SK-N-SH (cell line): ENCODE measurements at regions not wholly inside any gene's neighbourhood (a gene's known extent, or its start where the extent isn't known, plus 50 kb on each side); places are given as distances from the start of the nearest gene placed in this dataset.

ENCODE experiments used
- ELF1 ChIP-seq: IDR thresholded peaks from 2 replicates; pipeline ENCODE4 v1.4.0; 2012
- EZH2phosphoT487 ChIP-seq: fragments of 200-600 bp; sonication (generic); IDR thresholded peaks from 2 replicates; pipeline ENCODE4 v1.6.1; 2017; ENCODE audit warnings: low read depth, mixed run types, mild to moderate bottlenecking, antibody characterized with exemption, moderate library complexity, borderline replicate concordance
- FOSL2 ChIP-seq: IDR thresholded peaks from 2 replicates; pipeline ENCODE4 v1.4.0; 2012; ENCODE audit warnings: low read depth, mild to moderate bottlenecking, moderate library complexity, borderline replicate concordance
- JUND ChIP-seq: IDR thresholded peaks from 2 replicates; pipeline ENCODE4 v1.4.0; 2012
- POLR2AphosphoS5 ChIP-seq: IDR thresholded peaks from 2 replicates; pipeline ENCODE4 v1.6.1; 2012; ENCODE audit warnings: low read depth, low read length
- RAD21 ChIP-seq: IDR thresholded peaks from 2 replicates; pipeline ENCODE4 v1.6.1; 2012; ENCODE audit warnings: mild to moderate bottlenecking, low read length
- RXRA ChIP-seq: IDR thresholded peaks from 2 replicates; pipeline ENCODE4 v1.4.0; 2012; ENCODE audit warnings: low read depth, mild to moderate bottlenecking, borderline replicate concordance
- YY1 ChIP-seq: IDR thresholded peaks from 2 replicates; pipeline ENCODE4 v1.4.0; 2012; ENCODE audit warnings: low read depth, mild to moderate bottlenecking
- TF ChIP-seq, protein P1 (sequence below): fragments of 150-350 bp; IDR thresholded peaks from 2 replicates; pipeline ENCODE4 v1.6.1; 2017; ENCODE audit warnings: antibody characterized with exemption, low read length, low read depth, borderline replicate concordance
- TF ChIP-seq, protein P2 (sequence below): fragments of 200-600 bp; sonication (generic); IDR thresholded peaks from 2 replicates; pipeline ENCODE4 v1.6.1; 2017; ENCODE audit warnings: antibody characterized with exemption, mild to moderate bottlenecking, moderate library complexity
- TF ChIP-seq, protein P3 (sequence below): IDR thresholded peaks from 2 replicates; pipeline ENCODE4 v1.4.0; 2012; ENCODE audit warnings: low read depth
- TF ChIP-seq, protein P4 (sequence below): IDR thresholded peaks from 2 replicates; pipeline ENCODE4 v1.6.1; 2012; ENCODE audit warnings: mild to moderate bottlenecking, low read depth, low read length, moderate library complexity
- TF ChIP-seq, protein P5 (sequence below): fragments of 150-350 bp; IDR thresholded peaks from 2 replicates; pipeline ENCODE4 v1.6.1; 2016; ENCODE audit warnings: mild to moderate bottlenecking, low read depth, low read length
- TF ChIP-seq, protein P6 (sequence below): IDR thresholded peaks from 2 replicates; pipeline ENCODE4; 2012

DNA sequence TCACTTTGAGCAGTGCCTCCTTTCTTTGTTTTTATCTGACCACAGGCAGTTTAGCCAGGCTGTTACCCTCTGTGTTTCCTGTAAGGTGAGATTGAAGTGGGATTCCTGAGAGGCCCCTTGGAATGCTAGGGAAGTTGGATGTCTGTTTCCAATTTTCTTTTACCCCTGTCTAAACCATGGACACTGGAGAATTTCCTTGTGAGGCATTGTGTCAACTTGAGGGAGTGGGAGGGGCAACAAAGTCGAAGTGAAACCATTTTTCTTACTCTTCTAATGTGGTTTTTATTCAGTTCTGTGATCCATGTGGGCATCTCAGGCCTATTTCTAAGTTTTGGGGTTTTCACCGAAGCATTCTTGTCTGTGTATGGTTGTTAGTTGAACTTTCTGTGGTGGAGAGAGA, 296.1 kb upstream of the UGT8 start:
- TF ChIP-seq, protein P1, sequence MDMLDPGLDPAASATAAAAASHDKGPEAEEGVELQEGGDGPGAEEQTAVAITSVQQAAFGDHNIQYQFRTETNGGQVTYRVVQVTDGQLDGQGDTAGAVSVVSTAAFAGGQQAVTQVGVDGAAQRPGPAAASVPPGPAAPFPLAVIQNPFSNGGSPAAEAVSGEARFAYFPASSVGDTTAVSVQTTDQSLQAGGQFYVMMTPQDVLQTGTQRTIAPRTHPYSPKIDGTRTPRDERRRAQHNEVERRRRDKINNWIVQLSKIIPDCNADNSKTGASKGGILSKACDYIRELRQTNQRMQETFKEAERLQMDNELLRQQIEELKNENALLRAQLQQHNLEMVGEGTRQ: no peak
- TF ChIP-seq, protein P2, sequence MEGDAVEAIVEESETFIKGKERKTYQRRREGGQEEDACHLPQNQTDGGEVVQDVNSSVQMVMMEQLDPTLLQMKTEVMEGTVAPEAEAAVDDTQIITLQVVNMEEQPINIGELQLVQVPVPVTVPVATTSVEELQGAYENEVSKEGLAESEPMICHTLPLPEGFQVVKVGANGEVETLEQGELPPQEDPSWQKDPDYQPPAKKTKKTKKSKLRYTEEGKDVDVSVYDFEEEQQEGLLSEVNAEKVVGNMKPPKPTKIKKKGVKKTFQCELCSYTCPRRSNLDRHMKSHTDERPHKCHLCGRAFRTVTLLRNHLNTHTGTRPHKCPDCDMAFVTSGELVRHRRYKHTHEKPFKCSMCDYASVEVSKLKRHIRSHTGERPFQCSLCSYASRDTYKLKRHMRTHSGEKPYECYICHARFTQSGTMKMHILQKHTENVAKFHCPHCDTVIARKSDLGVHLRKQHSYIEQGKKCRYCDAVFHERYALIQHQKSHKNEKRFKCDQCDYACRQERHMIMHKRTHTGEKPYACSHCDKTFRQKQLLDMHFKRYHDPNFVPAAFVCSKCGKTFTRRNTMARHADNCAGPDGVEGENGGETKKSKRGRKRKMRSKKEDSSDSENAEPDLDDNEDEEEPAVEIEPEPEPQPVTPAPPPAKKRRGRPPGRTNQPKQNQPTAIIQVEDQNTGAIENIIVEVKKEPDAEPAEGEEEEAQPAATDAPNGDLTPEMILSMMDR: no peak
- TF ChIP-seq FOSL2 (no peak), POLR2AphosphoS5 (no peak), RXRA (no peak), EZH2phosphoT487 (no peak), JUND (no peak), RAD21 (no peak), ELF1 (no peak), YY1 (no peak)
- TF ChIP-seq, protein P3, sequence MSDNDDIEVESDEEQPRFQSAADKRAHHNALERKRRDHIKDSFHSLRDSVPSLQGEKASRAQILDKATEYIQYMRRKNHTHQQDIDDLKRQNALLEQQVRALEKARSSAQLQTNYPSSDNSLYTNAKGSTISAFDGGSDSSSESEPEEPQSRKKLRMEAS: no peak
- TF ChIP-seq, protein P4, sequence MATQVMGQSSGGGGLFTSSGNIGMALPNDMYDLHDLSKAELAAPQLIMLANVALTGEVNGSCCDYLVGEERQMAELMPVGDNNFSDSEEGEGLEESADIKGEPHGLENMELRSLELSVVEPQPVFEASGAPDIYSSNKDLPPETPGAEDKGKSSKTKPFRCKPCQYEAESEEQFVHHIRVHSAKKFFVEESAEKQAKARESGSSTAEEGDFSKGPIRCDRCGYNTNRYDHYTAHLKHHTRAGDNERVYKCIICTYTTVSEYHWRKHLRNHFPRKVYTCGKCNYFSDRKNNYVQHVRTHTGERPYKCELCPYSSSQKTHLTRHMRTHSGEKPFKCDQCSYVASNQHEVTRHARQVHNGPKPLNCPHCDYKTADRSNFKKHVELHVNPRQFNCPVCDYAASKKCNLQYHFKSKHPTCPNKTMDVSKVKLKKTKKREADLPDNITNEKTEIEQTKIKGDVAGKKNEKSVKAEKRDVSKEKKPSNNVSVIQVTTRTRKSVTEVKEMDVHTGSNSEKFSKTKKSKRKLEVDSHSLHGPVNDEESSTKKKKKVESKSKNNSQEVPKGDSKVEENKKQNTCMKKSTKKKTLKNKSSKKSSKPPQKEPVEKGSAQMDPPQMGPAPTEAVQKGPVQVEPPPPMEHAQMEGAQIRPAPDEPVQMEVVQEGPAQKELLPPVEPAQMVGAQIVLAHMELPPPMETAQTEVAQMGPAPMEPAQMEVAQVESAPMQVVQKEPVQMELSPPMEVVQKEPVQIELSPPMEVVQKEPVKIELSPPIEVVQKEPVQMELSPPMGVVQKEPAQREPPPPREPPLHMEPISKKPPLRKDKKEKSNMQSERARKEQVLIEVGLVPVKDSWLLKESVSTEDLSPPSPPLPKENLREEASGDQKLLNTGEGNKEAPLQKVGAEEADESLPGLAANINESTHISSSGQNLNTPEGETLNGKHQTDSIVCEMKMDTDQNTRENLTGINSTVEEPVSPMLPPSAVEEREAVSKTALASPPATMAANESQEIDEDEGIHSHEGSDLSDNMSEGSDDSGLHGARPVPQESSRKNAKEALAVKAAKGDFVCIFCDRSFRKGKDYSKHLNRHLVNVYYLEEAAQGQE: no peak
- TF ChIP-seq, protein P5, sequence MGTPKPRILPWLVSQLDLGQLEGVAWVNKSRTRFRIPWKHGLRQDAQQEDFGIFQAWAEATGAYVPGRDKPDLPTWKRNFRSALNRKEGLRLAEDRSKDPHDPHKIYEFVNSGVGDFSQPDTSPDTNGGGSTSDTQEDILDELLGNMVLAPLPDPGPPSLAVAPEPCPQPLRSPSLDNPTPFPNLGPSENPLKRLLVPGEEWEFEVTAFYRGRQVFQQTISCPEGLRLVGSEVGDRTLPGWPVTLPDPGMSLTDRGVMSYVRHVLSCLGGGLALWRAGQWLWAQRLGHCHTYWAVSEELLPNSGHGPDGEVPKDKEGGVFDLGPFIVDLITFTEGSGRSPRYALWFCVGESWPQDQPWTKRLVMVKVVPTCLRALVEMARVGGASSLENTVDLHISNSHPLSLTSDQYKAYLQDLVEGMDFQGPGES: no peak
- TF ChIP-seq, protein P6, sequence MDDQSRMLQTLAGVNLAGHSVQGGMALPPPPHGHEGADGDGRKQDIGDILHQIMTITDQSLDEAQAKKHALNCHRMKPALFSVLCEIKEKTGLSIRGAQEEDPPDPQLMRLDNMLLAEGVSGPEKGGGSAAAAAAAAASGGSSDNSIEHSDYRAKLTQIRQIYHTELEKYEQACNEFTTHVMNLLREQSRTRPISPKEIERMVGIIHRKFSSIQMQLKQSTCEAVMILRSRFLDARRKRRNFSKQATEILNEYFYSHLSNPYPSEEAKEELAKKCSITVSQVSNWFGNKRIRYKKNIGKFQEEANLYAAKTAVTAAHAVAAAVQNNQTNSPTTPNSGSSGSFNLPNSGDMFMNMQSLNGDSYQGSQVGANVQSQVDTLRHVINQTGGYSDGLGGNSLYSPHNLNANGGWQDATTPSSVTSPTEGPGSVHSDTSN: no peak
